Right atrium auricular region (tissue), 2 donors: ENCODE measurements at regions not wholly inside any gene's neighbourhood (a gene's known extent, or its start where the extent isn't known, plus 50 kb on each side); places are given as distances from the start of the nearest gene placed in this dataset.

Experiments used
- DNase-seq: peaks from one replicate; pipeline ENCODE4 v3.0.0-alpha.2; 2019; ENCODE audit warnings: low spot score
- H3K27ac ChIP-seq, 2 donors: fragments of 200-600 bp; sonication (generic); 1 replicate in 1 of 2; 2 replicates in 1 of 2; pipeline ENCODE4 v1.5.1; 2016 to 2019
- H3K27me3 ChIP-seq, 2 donors: fragments of 200-600 bp; sonication (generic); one replicate each; pipeline versions ENCODE4 v1.5.1 to v1.6.0; 2017 to 2019
- H3K36me3 ChIP-seq: fragments of 200-600 bp; sonication (generic); one replicate; pipeline ENCODE4 v1.5.1; 2016
- H3K4me1 ChIP-seq, 2 donors: fragments of 200-600 bp; sonication (generic); one replicate each; pipeline versions ENCODE4 v1.5.1 to v1.6.0; 2017 to 2019
- H3K4me3 ChIP-seq, 2 donors: fragments of 200-600 bp; sonication (generic); 1 replicate in 1 of 2; 2 replicates in 1 of 2; pipeline ENCODE4 v1.5.1; 2017 to 2019; ENCODE audit warnings: mild to moderate bottlenecking in 1 of 2, moderate library complexity in 1 of 2
- H3K9me3 ChIP-seq, 2 donors: fragments of 200-600 bp; sonication (generic); one replicate each; pipeline ENCODE4 v1.5.1; 2019
- TF ChIP-seq, protein P1 (sequence below), 2 donors: fragments of 200-600 bp; sonication (generic); IDR thresholded peaks; one replicate each; pipeline ENCODE4 v1.5.1; 2019; ENCODE audit warnings: antibody characterized with exemption in 2 of 2

DNA sequence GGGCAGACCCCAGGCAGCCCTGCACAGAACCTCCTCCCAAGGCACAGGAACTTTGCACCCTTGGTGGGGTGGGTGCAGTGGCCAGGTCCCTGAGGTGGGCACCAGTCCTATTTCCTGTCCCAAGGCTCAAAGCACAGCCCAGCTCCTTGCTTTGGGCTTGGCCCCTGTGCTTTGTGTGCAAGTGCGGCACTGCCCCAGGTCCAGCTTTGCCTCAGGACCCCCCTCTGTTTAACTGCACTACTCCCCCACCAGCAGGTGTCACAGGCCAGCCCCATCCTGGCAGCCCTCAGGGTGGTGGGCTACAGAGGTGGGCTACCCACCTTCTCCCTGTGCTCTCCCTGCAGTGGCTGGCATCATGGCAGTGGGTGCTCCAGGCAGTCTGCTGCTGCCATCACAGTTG, 2469.0 kb downstream of the PCDH7 start:
- H3K36me3 ChIP-seq, result no peaks in the 10 kb centered on the region
- DNase-seq, result no peak
- no peaks in the 10 kb centered on the region for H3K9me3 ChIP-seq
- no peaks in the 10 kb centered on the region for H3K4me1 ChIP-seq
- H3K27me3 ChIP-seq, result no peaks in the 10 kb centered on the region
- H3K27ac ChIP-seq, result no peak overlapping the region
- H3K4me3 ChIP-seq, result no peak overlapping the region
- TF ChIP-seq, protein P1, sequence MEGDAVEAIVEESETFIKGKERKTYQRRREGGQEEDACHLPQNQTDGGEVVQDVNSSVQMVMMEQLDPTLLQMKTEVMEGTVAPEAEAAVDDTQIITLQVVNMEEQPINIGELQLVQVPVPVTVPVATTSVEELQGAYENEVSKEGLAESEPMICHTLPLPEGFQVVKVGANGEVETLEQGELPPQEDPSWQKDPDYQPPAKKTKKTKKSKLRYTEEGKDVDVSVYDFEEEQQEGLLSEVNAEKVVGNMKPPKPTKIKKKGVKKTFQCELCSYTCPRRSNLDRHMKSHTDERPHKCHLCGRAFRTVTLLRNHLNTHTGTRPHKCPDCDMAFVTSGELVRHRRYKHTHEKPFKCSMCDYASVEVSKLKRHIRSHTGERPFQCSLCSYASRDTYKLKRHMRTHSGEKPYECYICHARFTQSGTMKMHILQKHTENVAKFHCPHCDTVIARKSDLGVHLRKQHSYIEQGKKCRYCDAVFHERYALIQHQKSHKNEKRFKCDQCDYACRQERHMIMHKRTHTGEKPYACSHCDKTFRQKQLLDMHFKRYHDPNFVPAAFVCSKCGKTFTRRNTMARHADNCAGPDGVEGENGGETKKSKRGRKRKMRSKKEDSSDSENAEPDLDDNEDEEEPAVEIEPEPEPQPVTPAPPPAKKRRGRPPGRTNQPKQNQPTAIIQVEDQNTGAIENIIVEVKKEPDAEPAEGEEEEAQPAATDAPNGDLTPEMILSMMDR (IDR thresholded peaks at IDR 0.05), result no peak

DNA sequence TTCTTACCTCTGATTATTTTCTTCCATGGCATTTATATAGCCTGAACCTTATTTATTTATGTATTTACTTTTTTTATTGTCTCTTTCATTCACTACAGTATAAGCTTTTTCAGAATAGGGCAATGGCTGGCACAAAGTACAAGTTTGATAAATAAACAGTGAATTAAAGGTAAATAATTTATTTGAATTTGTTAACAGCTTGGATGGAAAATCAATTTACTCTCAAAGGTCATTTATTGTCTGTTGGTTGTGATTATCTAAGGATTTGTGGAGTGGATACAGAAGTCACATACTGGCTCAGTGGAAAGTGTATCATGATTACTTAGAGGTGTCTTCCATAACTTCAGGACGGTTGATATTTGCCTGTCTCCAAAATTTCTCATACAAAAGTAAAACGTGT, 2472.9 kb downstream of the PCDH7 start:
- H3K27ac ChIP-seq, result no peak overlapping the region
- no peaks in the 10 kb centered on the region for H3K36me3 ChIP-seq
- no peak for DNase-seq
- H3K4me1 ChIP-seq, result no peaks in the 10 kb centered on the region
- H3K9me3 ChIP-seq, result no peaks in the 10 kb centered on the region
- TF ChIP-seq, protein P1 (IDR thresholded peaks at IDR 0.05), result no peak
- no peaks in the 10 kb centered on the region for H3K27me3 ChIP-seq
- H3K4me3 ChIP-seq, result no peak overlapping the region

GRCh38 chr4:33200377-33200776, 2480.2 kb downstream of the PCDH7 start:
- Histone ChIP-seq H3K27me3 (no peaks in the 10 kb centered on the region), H3K4me1 (no peaks in the 10 kb centered on the region), H3K9me3 (no peaks in the 10 kb centered on the region), H3K36me3 (no peaks in the 10 kb centered on the region), H3K4me3 (no peak overlapping the region), H3K27ac (no peak overlapping the region)
- TF ChIP-seq, protein P1 (IDR thresholded peaks at IDR 0.05), result no peak
- no peak for DNase-seq

GRCh38 chr4:33218238-33218637, 2498.1 kb downstream of the PCDH7 start:
- Histone ChIP-seq H3K4me3 (no peak overlapping the region), H3K4me1 (no peaks in the 10 kb centered on the region), H3K27ac (no peak overlapping the region), H3K27me3 (no peaks in the 10 kb centered on the region), H3K9me3 (no peaks in the 10 kb centered on the region), H3K36me3 (no peaks in the 10 kb centered on the region)
- DNase-seq, result no peak
- TF ChIP-seq, protein P1 (IDR thresholded peaks at IDR 0.05), result no peak

GRCh38 chr4:33226133-33226532, 2506.0 kb downstream of the PCDH7 start:
- Histone ChIP-seq H3K4me1 (no peaks in the 10 kb centered on the region), H3K36me3 (no peaks in the 10 kb centered on the region), H3K9me3 (no peaks in the 10 kb centered on the region), H3K27ac (no peak overlapping the region), H3K4me3 (no peak overlapping the region), H3K27me3 (no peaks in the 10 kb centered on the region)
- no peak for DNase-seq
- TF ChIP-seq, protein P1 (IDR thresholded peaks at IDR 0.05), result no peak

- TF ChIP-seq, protein P1 (IDR thresholded peaks at IDR 0.05), result no peak
- H3K27ac ChIP-seq, result no peak overlapping the region
- H3K27me3 ChIP-seq, result no peaks in the 10 kb centered on the region
- H3K9me3 ChIP-seq, result no peaks in the 10 kb centered on the region
- H3K4me1 ChIP-seq, result no peaks in the 10 kb centered on the region
- no peaks in the 10 kb centered on the region for H3K36me3 ChIP-seq
- H3K4me3 ChIP-seq, result no peak overlapping the region
- no peak for DNase-seq
Observed at GRCh38 chr4:33226783-33227182, 2506.6 kb downstream of the PCDH7 start.
